Activated CD4-positive, alpha-beta T cell treated with anti-CD3 and anti-CD28 coated beads for 36 hours (primary cell): ENCODE measurements at regions not wholly inside any gene's neighbourhood (a gene's known extent, or its start where the extent isn't known, plus 50 kb on each side); places are given as distances from the start of the nearest gene placed in this dataset.

Experiments
- ATAC-seq: fragments of 200-7000 bp; cut with Tn5 transposase; one replicate; pipeline ENCODE4 v1.10.0; 2021; ENCODE audit warnings: mild to moderate bottlenecking, moderate library complexity
- CTCF ChIA-PET: fragments of 350-600 bp; sonication (Branson Sonifier 250); formaldehyde crosslinking; loops from one replicate; lab custom pipeline; 2021; ENCODE audit warnings: antibody characterized with exemption; lab: Charles Lee
- POLR2A ChIA-PET: fragments of 350-600 bp; sonication (Branson Sonifier 250); formaldehyde crosslinking; loops from one replicate; lab custom pipeline; 2021; ENCODE audit warnings: antibody characterized with exemption, inconsistent platforms; lab: Charles Lee
- DNase-seq: peaks from one replicate; pipeline ENCODE4 v3.0.0-alpha.2; 2020
- H3K27ac Mint-ChIP-seq: one replicate; pipeline ENCODE4 v1.8.0; 2021; ENCODE audit warnings: mixed read lengths
- H3K27me3 Mint-ChIP-seq: one replicate; pipeline ENCODE4 v1.8.0; 2021; ENCODE audit warnings: mixed read lengths
- H3K36me3 Mint-ChIP-seq: one replicate; pipeline ENCODE4 v1.8.0; 2021; ENCODE audit warnings: low read depth, mixed read lengths
- H3K4me1 Mint-ChIP-seq: one replicate; pipeline ENCODE4 v1.8.0; 2021; ENCODE audit warnings: mixed read lengths
- H3K4me3 Mint-ChIP-seq: one replicate; pipeline ENCODE4 v1.8.0; 2021; ENCODE audit warnings: mild to moderate bottlenecking, moderate library complexity, mixed read lengths
- H3K9me3 Mint-ChIP-seq: one replicate; pipeline ENCODE4 v1.8.0; 2021; ENCODE audit warnings: low read depth, mixed read lengths
- intact Hi-C, 2 experiments: fragments of 100-400 bp; cut with DNase I in 1 of 2; cut with micrococcal nuclease in 1 of 2; formaldehyde crosslinking; loops; one replicate each; pipeline versions ENCODE4 v1.14.2 to v1.15.1; 2022 to 2024; cut with DNase I, micrococcal nuclease

DNA sequence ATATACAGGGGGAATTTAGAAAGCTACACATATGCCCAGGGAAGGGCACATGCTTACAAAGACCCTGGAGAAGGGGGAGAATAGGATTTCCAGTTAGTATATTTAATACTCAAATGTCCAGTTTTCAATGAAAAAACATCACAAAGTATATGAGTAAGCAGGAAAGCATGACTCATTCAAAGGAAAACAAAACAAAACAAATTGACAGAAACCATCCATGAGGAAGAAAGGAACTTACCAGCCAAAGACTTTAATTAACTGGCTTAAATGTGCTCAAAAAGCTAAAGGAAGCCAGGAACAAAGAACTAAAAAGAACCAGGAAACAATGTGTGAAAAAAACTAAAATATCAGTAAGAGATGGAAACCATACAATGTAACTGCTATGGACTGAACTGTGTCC, 716.2 kb upstream of the ARGLU1 start:
- Mint-ChIP-seq H3K27ac (no peak overlapping the region), H3K4me1 (no peaks in the 10 kb centered on the region), H3K9me3 (no peaks in the 10 kb centered on the region), H3K4me3 (no peak overlapping the region), H3K27me3 (no peaks in the 10 kb centered on the region), H3K36me3 (no peaks in the 10 kb centered on the region)
- CTCF ChIA-PET = interaction anchor here (0.6 kb wide), 1 partner anchor 22 kb away, joined by 3 read pairs; no protein-coding TSS in a partner anchor
- DNase-seq = no peak
- intact Hi-C loops = no loop called here
- POLR2A ChIA-PET = no interaction called here
- ATAC-seq = no peak

DNA sequence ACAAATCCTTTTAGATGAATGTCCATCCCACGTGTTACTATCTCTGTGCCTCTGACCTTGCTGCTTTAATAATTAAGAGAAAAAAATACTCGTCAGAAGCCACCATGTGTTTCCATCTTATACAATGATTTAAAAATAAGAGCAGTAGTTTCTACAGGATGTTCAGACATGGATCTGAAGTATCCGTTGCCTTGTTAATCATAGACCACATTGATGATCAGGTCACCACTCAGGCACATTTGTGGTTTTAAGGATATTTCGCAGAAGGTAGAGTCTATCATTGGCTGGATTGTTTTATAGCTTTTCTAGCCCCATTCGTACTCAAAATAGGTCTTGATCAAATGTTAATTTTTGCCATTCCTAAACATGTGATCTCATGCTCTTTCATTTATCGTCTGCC, 710.0 kb upstream of the ARGLU1 start:
- intact Hi-C loops = no loop called here
- Mint-ChIP-seq H3K4me1 (no peaks in the 10 kb centered on the region), H3K9me3 (peaks cover 2% of the 10 kb centered on the region), H3K4me3 (no peak overlapping the region), H3K27me3 (no peaks in the 10 kb centered on the region), H3K27ac (no peak overlapping the region), H3K36me3 (no peaks in the 10 kb centered on the region)
- ATAC-seq = no peak
- CTCF ChIA-PET = no interaction called here
- no peak for DNase-seq
- POLR2A ChIA-PET = no interaction called here

DNA sequence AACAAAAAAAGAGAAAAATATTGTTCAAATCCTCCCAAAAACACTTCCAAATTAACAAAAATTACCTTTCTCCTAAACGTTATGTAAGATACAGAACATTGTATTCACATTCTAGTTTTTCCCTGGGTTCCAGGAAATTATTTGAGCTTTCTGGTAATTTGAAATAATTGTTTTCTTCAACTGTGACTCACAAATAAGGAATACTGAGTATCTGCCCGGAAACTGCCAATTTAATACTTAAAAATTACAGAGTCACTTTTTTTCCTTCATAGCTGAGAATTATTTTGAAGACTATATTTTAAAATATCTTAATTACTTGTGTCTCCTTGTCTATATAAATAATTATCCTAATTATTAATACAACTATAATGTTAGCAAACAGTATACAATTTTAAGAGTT, 709.0 kb upstream of the ARGLU1 start:
- H3K4me3 Mint-ChIP-seq = no peak overlapping the region

DNA sequence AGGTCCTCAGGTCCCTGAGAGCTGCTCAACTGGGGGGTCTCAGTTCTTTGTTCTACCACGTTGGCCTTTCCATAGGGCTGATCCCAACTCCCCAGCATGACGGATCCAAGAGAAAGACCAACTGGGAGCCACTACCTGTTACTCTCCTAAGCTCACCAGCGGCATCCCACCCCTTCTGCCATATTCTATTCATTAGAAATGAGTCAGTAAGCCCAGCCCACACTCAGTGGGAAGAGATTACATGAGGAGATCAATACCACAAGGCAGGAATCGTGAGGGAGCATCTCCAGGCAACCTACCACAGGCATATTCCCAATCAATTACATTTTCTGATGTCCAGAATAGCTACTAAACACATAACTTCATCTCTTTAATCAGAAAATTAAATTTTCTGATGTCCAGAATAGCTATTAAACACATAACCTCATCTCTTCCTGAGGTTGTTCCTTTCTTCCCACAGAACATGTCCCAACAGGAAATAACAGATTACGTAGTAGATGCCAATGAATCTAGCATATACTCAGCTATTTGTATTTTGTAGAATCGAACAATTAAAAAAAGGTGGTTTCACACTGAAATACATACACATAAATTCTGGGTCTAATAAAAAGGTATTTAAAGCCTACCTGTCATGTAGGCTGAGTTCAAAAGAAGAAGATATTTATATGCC, 708.1 kb upstream of the ARGLU1 start:
- H3K36me3 Mint-ChIP-seq = no peaks in the 10 kb centered on the region
- no peaks in the 10 kb centered on the region for H3K27me3 Mint-ChIP-seq
- ATAC-seq (no peak), DNase-seq (no peak)
- peaks cover 2% of the 10 kb centered on the region for H3K9me3 Mint-ChIP-seq
- no peak overlapping the region for H3K4me3 Mint-ChIP-seq
- POLR2A ChIA-PET = no interaction called here
- no peaks in the 10 kb centered on the region for H3K4me1 Mint-ChIP-seq
- intact Hi-C loops = no loop called here
- CTCF ChIA-PET = interaction anchor here (1.3 kb wide), 1 partner anchor 72 kb away, joined by 5 read pairs; no protein-coding TSS in a partner anchor
- no peak overlapping the region for H3K27ac Mint-ChIP-seq

More for the DNA sequence above, 709.0 kb upstream of the ARGLU1 start:
- H3K36me3 Mint-ChIP-seq = no peaks in the 10 kb centered on the region
- POLR2A ChIA-PET = no interaction called here
- no peaks in the 10 kb centered on the region for H3K4me1 Mint-ChIP-seq
- intact Hi-C loops = no loop called here
- peaks cover 2% of the 10 kb centered on the region for H3K9me3 Mint-ChIP-seq
- no peak overlapping the region for H3K27ac Mint-ChIP-seq
- DNase-seq = no peak
- ATAC-seq = no peak
- CTCF ChIA-PET = interaction anchor here (1.3 kb wide), 1 partner anchor 73 kb away, joined by 5 read pairs; no protein-coding TSS in a partner anchor
- no peaks in the 10 kb centered on the region for H3K27me3 Mint-ChIP-seq

DNA sequence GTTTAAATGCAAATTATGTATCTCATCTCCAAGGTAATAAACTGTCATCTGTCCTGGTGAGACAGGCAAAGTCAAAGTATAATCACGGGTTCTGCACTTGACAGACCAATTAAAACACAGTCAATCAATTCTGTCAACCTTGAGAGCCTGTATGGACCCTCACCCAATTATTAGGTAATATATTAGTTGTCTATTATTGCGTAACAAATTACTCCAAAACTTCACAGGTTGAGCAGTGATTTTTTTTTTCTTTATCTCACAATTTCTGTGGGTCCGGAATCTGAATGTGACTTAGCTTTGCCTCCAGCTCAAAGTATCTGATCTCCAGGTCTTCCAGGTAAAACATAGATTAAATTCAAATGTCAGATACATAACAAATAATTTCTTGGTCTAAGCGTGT, 707.4 kb upstream of the ARGLU1 start:
- H3K36me3 Mint-ChIP-seq = no peaks in the 10 kb centered on the region
- ATAC-seq (no peak), DNase-seq (no peak)
- CTCF ChIA-PET = no interaction called here
- no peak overlapping the region for H3K4me3 Mint-ChIP-seq
- peaks cover 2% of the 10 kb centered on the region for H3K9me3 Mint-ChIP-seq
- H3K27ac Mint-ChIP-seq = no peak overlapping the region
- no peaks in the 10 kb centered on the region for H3K27me3 Mint-ChIP-seq
- POLR2A ChIA-PET = no interaction called here
- intact Hi-C loops = no loop called here
- no peaks in the 10 kb centered on the region for H3K4me1 Mint-ChIP-seq

DNA sequence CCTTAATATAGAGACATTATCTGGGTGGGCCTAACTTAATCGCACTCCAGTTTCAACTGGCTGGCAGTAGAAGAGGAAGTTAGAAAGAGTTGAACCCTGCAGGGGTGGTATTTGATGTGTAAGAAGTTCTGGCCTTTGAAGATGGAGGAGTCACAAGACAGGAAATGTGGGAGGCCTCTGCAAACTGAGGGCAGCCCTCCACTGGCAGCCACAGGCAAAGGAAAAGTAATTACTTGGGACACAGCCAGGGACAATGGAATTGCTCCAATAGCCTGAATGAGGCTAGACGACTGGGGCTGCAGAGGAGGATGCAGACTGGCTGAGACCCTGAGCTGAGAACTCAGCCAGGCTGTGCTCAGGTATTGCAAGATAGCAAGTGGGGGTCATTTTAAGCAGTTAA, 703.3 kb upstream of the ARGLU1 start:
- ATAC-seq = no peak
- CTCF ChIA-PET = no interaction called here
- Mint-ChIP-seq H3K27ac (no peak overlapping the region), H3K36me3 (no peaks in the 10 kb centered on the region), H3K4me3 (no peak overlapping the region), H3K27me3 (no peaks in the 10 kb centered on the region), H3K4me1 (no peaks in the 10 kb centered on the region), H3K9me3 (peaks cover 4% of the 10 kb centered on the region)
- intact Hi-C loops = no loop called here
- no peak for DNase-seq
- POLR2A ChIA-PET = no interaction called here

DNA sequence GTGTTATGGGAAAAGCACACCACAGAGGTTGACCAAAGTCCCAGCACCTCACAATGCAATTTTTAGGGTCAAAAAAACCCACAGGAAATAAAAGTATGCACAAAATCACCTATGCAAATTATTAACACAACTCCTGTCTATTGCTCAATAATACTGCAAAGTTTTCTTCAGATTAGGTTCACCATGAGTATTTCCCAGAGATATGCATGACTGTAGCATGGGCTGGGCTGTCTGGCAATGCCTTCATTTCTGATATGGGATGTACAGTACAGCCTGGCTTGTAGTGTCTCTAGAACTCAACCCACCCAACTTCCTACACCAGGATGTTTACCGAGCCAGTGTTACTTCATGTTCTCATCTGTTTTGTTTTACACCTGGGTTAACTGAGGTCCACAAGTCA, 698.7 kb upstream of the ARGLU1 start:
- no peak overlapping the region for H3K27ac Mint-ChIP-seq
- ChIA-PET CTCF (no interaction called here), POLR2A (no interaction called here)
- intact Hi-C loops = no loop called here
- no peaks in the 10 kb centered on the region for H3K36me3 Mint-ChIP-seq
- no peak overlapping the region for H3K4me3 Mint-ChIP-seq
- H3K4me1 Mint-ChIP-seq = no peaks in the 10 kb centered on the region
- peaks cover 2% of the 10 kb centered on the region for H3K9me3 Mint-ChIP-seq
- ATAC-seq (no peak), DNase-seq (no peak)
- no peaks in the 10 kb centered on the region for H3K27me3 Mint-ChIP-seq

DNA sequence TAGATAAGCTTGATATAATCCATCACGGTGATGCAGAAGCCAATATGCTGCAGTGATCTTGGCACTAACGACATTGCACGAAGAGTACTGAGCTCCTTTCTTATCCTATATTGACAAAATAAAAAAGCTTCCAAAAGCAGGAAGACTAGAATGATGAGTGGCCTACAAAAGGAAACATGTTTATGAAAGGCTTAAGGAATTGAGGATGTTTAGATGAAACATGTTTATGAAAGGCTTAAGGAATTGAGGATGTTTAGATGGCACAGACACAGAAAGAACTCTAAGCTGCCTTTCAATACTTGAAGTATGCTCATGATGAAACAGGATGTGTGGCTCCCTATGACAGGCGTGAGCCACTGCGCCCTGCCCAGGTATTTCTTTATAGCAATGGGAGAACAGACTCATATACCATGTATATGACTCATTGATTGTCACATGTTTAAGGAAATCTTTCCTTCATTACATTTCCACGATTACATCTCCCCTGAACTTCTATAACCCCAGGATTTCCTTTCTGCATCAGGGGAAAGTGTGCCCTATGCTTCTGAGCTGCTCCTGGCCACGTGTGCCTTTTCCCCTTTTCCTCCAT, 690.8 kb upstream of the ARGLU1 start:
- ATAC-seq (no peak), DNase-seq (no peak)
- no peaks in the 10 kb centered on the region for H3K9me3 Mint-ChIP-seq
- CTCF ChIA-PET = interaction anchor here (0.8 kb wide), 1 partner anchor 126 kb away, joined by 3 read pairs; no protein-coding TSS in a partner anchor
- POLR2A ChIA-PET = no interaction called here
- H3K36me3 Mint-ChIP-seq = no peaks in the 10 kb centered on the region
- intact Hi-C loops = no loop called here
- no peak overlapping the region for H3K4me3 Mint-ChIP-seq
- H3K27ac Mint-ChIP-seq = no peak overlapping the region
- H3K4me1 Mint-ChIP-seq = no peaks in the 10 kb centered on the region
- no peaks in the 10 kb centered on the region for H3K27me3 Mint-ChIP-seq

DNA sequence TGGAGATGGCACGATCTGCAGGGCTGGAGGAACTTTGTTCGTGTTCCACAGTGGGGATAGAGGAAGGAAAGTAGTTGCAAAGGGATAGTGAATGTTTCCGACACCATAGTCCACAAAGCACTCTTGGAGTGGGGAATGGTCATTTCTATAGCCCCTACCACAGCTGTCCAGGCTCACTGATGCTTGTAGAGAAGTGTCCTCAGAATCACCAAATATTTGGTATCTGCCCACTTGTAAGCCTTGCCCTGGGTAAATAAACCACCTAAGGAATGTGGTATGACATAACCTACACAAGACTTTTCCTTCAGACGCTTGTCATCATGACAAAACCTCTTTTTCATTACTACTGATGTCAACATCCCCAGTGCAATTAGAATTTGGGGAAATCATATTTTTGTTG, 686.5 kb upstream of the ARGLU1 start:
- Mint-ChIP-seq H3K4me1 (no peaks in the 10 kb centered on the region), H3K36me3 (no peaks in the 10 kb centered on the region), H3K4me3 (no peak overlapping the region), H3K27me3 (peaks cover 3% of the 10 kb centered on the region), H3K27ac (no peak overlapping the region), H3K9me3 (no peaks in the 10 kb centered on the region)
- ATAC-seq = no peak
- CTCF ChIA-PET = interaction anchor here (0.6 kb wide), 1 partner anchor 806 kb away, joined by 4 read pairs; no protein-coding TSS in a partner anchor
- intact Hi-C loops = no loop called here
- no peak for DNase-seq
- POLR2A ChIA-PET = interaction anchor here (0.7 kb wide), 1 partner anchor 22 kb away, joined by 3 read pairs; no protein-coding TSS in a partner anchor

DNA sequence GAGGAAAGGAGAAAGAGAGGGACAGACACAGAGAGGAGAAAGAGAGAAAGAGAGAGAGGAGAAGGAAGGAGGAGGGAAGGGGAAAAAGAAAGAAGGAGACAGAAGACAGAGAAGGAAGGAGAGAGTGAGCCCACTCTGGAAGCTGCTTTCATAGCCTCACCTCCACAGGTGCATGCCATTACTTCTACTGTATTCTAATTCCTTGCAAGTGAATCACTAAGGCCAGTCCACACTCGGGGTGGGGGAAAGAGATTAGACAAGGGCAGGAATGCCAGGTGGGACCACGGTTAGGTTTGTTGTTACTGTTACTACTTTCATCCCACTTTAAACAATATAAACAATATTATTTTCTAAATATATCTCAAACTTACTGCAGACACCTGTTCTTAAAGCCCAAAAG, 684.5 kb upstream of the ARGLU1 start:
- no peak overlapping the region for H3K27ac Mint-ChIP-seq
- H3K4me3 Mint-ChIP-seq = no peak overlapping the region
- H3K36me3 Mint-ChIP-seq = no peaks in the 10 kb centered on the region
- ChIA-PET CTCF (no interaction called here), POLR2A (no interaction called here)
- intact Hi-C loops = no loop called here
- H3K27me3 Mint-ChIP-seq = peaks cover 3% of the 10 kb centered on the region
- no peaks in the 10 kb centered on the region for H3K9me3 Mint-ChIP-seq
- no peaks in the 10 kb centered on the region for H3K4me1 Mint-ChIP-seq
- ATAC-seq = no peak
- DNase-seq = no peak

DNA sequence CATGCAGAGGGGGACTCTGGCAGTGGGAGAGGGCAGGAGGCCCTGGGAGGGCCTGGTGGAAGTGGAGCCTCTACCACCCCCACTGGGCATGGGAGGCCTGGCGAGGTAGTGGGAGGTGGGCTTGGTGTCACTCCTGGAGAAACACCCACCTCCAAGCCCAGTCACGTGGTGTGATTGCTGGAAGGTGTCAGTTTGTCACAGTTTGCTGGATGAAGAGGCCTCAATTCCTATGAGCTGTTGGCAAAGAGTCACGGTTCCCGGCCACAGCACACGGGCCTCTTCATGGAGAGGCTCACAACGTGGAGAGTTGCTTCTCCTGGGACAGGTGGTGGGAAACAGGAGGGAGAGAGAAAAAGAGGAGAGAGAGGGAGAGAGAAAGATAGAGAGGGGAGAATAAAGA, 684.1 kb upstream of the ARGLU1 start:
- intact Hi-C loops = no loop called here
- Mint-ChIP-seq H3K27me3 (peaks cover 3% of the 10 kb centered on the region), H3K36me3 (no peaks in the 10 kb centered on the region), H3K27ac (no peak overlapping the region), H3K4me1 (no peaks in the 10 kb centered on the region), H3K9me3 (no peaks in the 10 kb centered on the region), H3K4me3 (no peak overlapping the region)
- DNase-seq (no peak), ATAC-seq (no peak)
- ChIA-PET CTCF (no interaction called here), POLR2A (no interaction called here)

DNA sequence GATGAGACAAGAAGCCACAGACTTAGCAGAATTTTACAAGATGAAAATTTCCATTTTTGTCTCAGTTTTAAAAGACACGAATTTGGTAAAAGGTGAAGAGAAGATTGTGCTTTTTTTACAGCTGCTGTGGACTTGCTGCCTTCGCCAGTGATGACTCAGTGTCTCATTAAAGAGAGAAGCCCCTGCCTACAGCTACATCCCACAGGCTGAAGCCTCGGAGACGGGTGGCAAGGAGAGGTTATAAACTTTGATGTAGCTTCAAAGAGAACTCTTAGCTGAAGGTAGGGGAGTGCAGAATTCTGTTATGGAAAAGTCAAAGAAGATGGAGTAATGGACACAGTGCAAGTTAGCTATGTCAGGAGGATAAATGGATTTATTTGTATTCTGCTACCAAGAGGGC, 683.4 kb upstream of the ARGLU1 start:
- ATAC-seq (no peak), DNase-seq (no peak)
- Mint-ChIP-seq H3K4me3 (no peak overlapping the region), H3K9me3 (no peaks in the 10 kb centered on the region), H3K27me3 (peaks cover 3% of the 10 kb centered on the region), H3K4me1 (no peaks in the 10 kb centered on the region), H3K27ac (no peak overlapping the region), H3K36me3 (no peaks in the 10 kb centered on the region)
- intact Hi-C loops = no loop called here
- POLR2A ChIA-PET = no interaction called here
- CTCF ChIA-PET = no interaction called here
